ENCODE measurements at regions not wholly inside any gene's neighbourhood (a gene's known extent, or its start where the extent isn't known, plus 50 kb on each side); places are given as distances from the start of the nearest gene placed in this dataset.

- TF ChIP-seq CTCF (IDR thresholded peaks at IDR 0.05) (no peak), POLR2A (IDR thresholded peaks at IDR 0.05) (no peak)
Measured at GRCh38 chr2:239772721-239773120, 252.4 kb downstream of the NDUFA10 start.
